Activated CD4-positive, alpha-beta T cell treated with anti-CD3 and anti-CD28 coated beads for 36 hours (primary cell): ENCODE measurements at regions not wholly inside any gene's neighbourhood (a gene's known extent, or its start where the extent isn't known, plus 50 kb on each side); places are given as distances from the start of the nearest gene placed in this dataset.
"Not testable (repeated sequence)": the region's sequence is repeated elsewhere in the genome, so short reads cannot be mapped to it uniquely, and the experiment has no call there.

Experiments
- ATAC-seq: fragments of 200-7000 bp; cut with Tn5 transposase; one replicate; pipeline ENCODE4 v1.10.0; 2021; ENCODE audit warnings: mild to moderate bottlenecking, moderate library complexity
- CTCF ChIA-PET: fragments of 350-600 bp; sonication (Branson Sonifier 250); formaldehyde crosslinking; loops from one replicate; lab custom pipeline; 2021; ENCODE audit warnings: antibody characterized with exemption; lab: Charles Lee
- POLR2A ChIA-PET: fragments of 350-600 bp; sonication (Branson Sonifier 250); formaldehyde crosslinking; loops from one replicate; lab custom pipeline; 2021; ENCODE audit warnings: antibody characterized with exemption, inconsistent platforms; lab: Charles Lee
- DNase-seq: peaks from one replicate; pipeline ENCODE4 v3.0.0-alpha.2; 2020
- H3K27ac Mint-ChIP-seq: one replicate; pipeline ENCODE4 v1.8.0; 2021; ENCODE audit warnings: mixed read lengths
- H3K27me3 Mint-ChIP-seq: one replicate; pipeline ENCODE4 v1.8.0; 2021; ENCODE audit warnings: mixed read lengths
- H3K36me3 Mint-ChIP-seq: one replicate; pipeline ENCODE4 v1.8.0; 2021; ENCODE audit warnings: low read depth, mixed read lengths
- H3K4me1 Mint-ChIP-seq: one replicate; pipeline ENCODE4 v1.8.0; 2021; ENCODE audit warnings: mixed read lengths
- H3K4me3 Mint-ChIP-seq: one replicate; pipeline ENCODE4 v1.8.0; 2021; ENCODE audit warnings: mild to moderate bottlenecking, moderate library complexity, mixed read lengths
- H3K9me3 Mint-ChIP-seq: one replicate; pipeline ENCODE4 v1.8.0; 2021; ENCODE audit warnings: low read depth, mixed read lengths
- intact Hi-C, 2 experiments: fragments of 100-400 bp; cut with DNase I in 1 of 2; cut with micrococcal nuclease in 1 of 2; formaldehyde crosslinking; loops; one replicate each; pipeline versions ENCODE4 v1.14.2 to v1.15.1; 2022 to 2024; cut with DNase I, micrococcal nuclease

GRCh38 chr17:15864472-15864871 lies 80.5 kb upstream of the ADORA2B start:
- H3K9me3 Mint-ChIP-seq, H3K36me3 Mint-ChIP-seq, H3K4me3 Mint-ChIP-seq, POLR2A ChIA-PET, H3K4me1 Mint-ChIP-seq, DNase-seq, CTCF ChIA-PET, intact Hi-C loops, H3K27ac Mint-ChIP-seq, H3K27me3 Mint-ChIP-seq, ATAC-seq: not testable (repeated sequence)

GRCh38 chr17:15866015-15866414 lies 78.9 kb upstream of the ADORA2B start:
- intact Hi-C loops, ATAC-seq, CTCF ChIA-PET: not testable (repeated sequence)

DNA sequence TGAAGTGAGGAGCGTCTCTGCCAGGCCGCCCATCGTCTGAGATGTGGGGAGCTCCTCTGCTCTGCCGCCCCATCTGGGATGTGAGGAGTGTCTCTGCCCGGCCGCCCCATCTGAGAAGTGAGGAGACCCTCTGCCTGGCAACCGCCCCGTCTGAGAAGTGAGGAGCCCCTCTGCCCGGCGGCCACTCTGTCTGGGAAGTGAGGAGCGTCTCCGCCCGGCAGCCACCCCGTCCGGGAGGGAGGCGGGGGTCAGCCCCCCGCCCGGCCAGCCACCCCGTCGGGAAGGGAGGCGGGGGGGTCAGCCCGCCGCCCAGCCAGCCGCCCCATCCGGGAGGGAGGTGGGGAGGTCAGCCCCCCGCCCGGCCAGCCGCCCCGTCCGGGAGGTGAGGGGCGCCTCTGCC lies 77.6 kb upstream of the ADORA2B start:
- H3K27me3 Mint-ChIP-seq, H3K4me3 Mint-ChIP-seq, H3K27ac Mint-ChIP-seq, POLR2A ChIA-PET, H3K4me1 Mint-ChIP-seq, DNase-seq, intact Hi-C loops, H3K36me3 Mint-ChIP-seq, ATAC-seq, CTCF ChIA-PET, H3K9me3 Mint-ChIP-seq: not testable (repeated sequence)

More at GRCh38 chr17:15866015-15866414, 78.9 kb upstream of the ADORA2B start:
- POLR2A ChIA-PET, H3K4me1 Mint-ChIP-seq, H3K4me3 Mint-ChIP-seq, H3K27me3 Mint-ChIP-seq, DNase-seq, H3K36me3 Mint-ChIP-seq, H3K9me3 Mint-ChIP-seq, H3K27ac Mint-ChIP-seq: not testable (repeated sequence)

GRCh38 chr17:15869868-15870267 lies 75.1 kb upstream of the ADORA2B start:
- POLR2A ChIA-PET, H3K27ac Mint-ChIP-seq, intact Hi-C loops, ATAC-seq, H3K4me1 Mint-ChIP-seq, DNase-seq, H3K4me3 Mint-ChIP-seq, CTCF ChIA-PET, H3K36me3 Mint-ChIP-seq, H3K9me3 Mint-ChIP-seq, H3K27me3 Mint-ChIP-seq: not testable (repeated sequence)

GRCh38 chr17:15872677-15873076 lies 72.3 kb upstream of the ADORA2B start:
- not testable (repeated sequence) for H3K36me3 Mint-ChIP-seq

DNA sequence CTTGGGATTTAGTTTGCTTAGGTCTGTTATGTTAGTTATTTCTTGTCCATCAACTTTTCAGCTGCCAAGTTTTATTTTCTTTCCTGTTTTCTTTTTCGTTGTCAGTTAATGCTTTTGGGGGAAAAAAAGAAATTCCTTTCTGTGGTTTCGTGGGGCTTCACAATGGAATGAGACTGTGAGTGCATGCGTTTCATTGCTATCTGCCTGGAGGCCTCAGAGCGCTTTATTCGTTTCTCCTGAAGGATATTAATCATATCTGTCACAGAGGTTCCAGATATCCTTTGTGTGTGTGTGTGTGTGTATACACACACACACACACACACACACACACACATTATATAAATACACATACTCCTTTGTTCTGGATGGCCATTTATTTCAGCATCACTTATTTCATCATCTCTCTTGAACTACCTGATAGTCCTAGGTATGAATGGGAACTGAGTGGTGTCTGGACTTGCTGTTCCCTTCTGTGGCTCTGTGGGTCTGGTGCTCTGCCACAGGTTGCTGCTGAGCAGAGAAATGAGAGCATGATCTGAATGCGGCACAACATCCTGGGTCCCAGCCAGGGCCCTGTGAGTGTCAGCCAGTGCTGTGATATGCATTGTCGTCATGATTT lies 66.9 kb upstream of the ADORA2B start:
- H3K4me3 Mint-ChIP-seq, POLR2A ChIA-PET, H3K4me1 Mint-ChIP-seq, CTCF ChIA-PET, intact Hi-C loops, ATAC-seq, H3K9me3 Mint-ChIP-seq, H3K36me3 Mint-ChIP-seq, DNase-seq, H3K27ac Mint-ChIP-seq, H3K27me3 Mint-ChIP-seq: not testable (repeated sequence)

More at GRCh38 chr17:15872677-15873076, 72.3 kb upstream of the ADORA2B start:
- ATAC-seq, H3K9me3 Mint-ChIP-seq, H3K27me3 Mint-ChIP-seq, DNase-seq, H3K27ac Mint-ChIP-seq, intact Hi-C loops, H3K4me1 Mint-ChIP-seq, H3K4me3 Mint-ChIP-seq, CTCF ChIA-PET, POLR2A ChIA-PET: not testable (repeated sequence)

- ChIA-PET CTCF (no interaction called here), POLR2A (no interaction called here)
- Mint-ChIP-seq H3K36me3 (no peaks in the 10 kb centered on the region), H3K4me1 (peaks cover 16% of the 10 kb centered on the region), H3K4me3 (no peak overlapping the region), H3K27ac (no peak overlapping the region), H3K27me3 (no peaks in the 10 kb centered on the region), H3K9me3 (no peaks in the 10 kb centered on the region)
- DNase-seq (no peak), ATAC-seq (no peak)
- intact Hi-C loops = no loop called here
Observed at GRCh38 chr17:15882058-15882720, 62.7 kb upstream of the ADORA2B start.

DNA sequence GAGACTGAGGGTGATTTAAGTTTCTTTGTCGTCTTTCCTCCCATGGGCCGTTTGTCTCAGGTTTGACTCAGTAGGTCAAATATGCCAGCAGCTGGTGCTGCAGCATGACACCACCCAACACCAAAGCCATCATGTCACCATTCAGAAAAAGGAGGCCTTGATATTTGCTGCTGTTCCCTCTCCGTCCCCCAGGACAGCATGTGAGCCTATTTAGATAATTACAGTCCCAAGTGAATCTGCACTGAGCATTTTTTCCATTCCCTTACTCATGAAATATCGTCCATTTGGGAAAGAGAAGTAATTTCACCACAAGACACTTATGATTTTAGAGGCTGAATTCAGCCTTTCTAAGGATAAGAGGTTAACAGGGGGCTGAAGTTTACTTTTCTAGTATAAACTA lies 62.2 kb upstream of the ADORA2B start:
- no peak for DNase-seq
- Mint-ChIP-seq H3K9me3 (no peaks in the 10 kb centered on the region), H3K27me3 (no peaks in the 10 kb centered on the region), H3K36me3 (no peaks in the 10 kb centered on the region), H3K4me1 (peaks cover 17% of the 10 kb centered on the region), H3K4me3 (no peak overlapping the region), H3K27ac (no peak overlapping the region)
- POLR2A ChIA-PET = no interaction called here
- CTCF ChIA-PET = no interaction called here
- no peak for ATAC-seq
- intact Hi-C loops = no loop called here

DNA sequence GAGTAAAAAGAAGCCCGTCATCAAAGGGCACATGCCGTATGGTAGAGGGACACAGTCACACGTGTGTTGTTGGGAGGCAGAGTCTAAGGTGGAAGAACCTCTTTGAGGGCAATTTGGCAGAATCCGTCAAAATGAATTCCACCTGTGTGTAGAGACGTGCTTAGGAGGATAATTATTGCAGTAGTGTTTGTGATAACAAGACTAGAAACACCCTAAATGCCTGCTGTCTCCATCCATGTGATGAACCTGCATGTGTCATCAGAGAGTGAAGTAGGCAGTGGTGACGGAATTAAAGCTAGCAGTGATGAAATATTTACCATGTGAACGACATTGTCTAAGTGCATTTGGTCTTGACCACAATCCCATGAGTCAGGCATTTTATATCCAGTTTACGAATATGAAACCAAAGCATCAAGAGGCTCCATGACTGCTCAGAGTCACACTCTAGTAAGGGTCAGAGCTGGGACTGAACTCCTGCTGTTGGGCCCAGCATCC lies 61.3 kb upstream of the ADORA2B start:
- no peaks in the 10 kb centered on the region for H3K27me3 Mint-ChIP-seq
- peak; percentile 51 for ATAC-seq
- no peaks in the 10 kb centered on the region for H3K9me3 Mint-ChIP-seq
- ChIA-PET POLR2A (no interaction called here), CTCF (no interaction called here)
- peaks cover 17% of the 10 kb centered on the region for H3K4me1 Mint-ChIP-seq
- H3K36me3 Mint-ChIP-seq = no peaks in the 10 kb centered on the region
- H3K4me3 Mint-ChIP-seq = no peak overlapping the region
- no peak for DNase-seq
- no peak overlapping the region for H3K27ac Mint-ChIP-seq
- intact Hi-C loops = no loop called here

DNA sequence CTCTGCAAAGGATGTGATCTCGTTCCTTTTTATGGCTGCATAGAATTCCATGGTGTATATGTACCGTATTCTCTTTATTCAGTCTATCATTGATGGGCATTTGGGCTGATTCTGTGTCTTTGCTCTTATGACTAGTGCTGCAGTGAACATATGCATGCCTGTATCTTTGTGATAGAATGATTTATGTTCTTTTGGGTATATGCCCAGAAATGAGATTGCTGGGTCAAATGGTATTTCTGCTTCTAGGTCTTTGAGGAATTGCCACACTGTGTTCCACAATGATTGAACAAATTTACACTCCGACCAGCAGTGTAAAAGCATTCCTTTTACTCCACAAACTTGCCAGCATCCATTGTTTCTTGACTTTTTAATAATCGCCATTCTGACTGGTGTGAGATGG lies 60.2 kb upstream of the ADORA2B start:
- DNase-seq (no peak), ATAC-seq (no peak)
- H3K36me3 Mint-ChIP-seq = no peaks in the 10 kb centered on the region
- no peak overlapping the region for H3K4me3 Mint-ChIP-seq
- CTCF ChIA-PET = no interaction called here
- H3K4me1 Mint-ChIP-seq = peaks cover 17% of the 10 kb centered on the region
- no peak overlapping the region for H3K27ac Mint-ChIP-seq
- no peaks in the 10 kb centered on the region for H3K9me3 Mint-ChIP-seq
- no peaks in the 10 kb centered on the region for H3K27me3 Mint-ChIP-seq
- POLR2A ChIA-PET = no interaction called here
- intact Hi-C loops = loop anchor here in 1 of 2 experiments (5.0 kb wide), 1 partner anchor 113 kb away; the partner anchor contains the start of genes TTC19 and ZSWIM7

DNA sequence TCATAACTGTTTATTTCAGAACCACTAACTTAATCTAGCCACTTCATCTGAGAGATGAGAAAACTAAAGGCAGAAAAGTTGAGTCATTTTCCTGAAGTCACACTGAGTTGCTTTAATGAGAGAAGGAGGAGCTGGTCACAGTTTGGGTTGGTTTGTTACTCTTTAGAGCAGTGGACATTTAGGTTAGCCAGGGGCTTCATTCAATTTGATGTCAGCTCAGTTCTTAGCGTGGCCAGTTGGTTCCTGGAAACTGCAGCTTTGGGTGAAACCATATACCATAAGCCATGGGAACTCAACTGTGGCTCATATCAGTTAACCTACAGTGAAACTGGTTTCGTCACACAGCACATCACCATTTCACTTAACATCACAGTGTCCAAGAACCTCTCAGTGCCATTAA lies 59.2 kb upstream of the ADORA2B start:
- Mint-ChIP-seq H3K9me3 (no peaks in the 10 kb centered on the region), H3K27ac (no peak overlapping the region), H3K4me3 (no peak overlapping the region), H3K36me3 (no peaks in the 10 kb centered on the region), H3K27me3 (no peaks in the 10 kb centered on the region), H3K4me1 (peaks cover 17% of the 10 kb centered on the region)
- intact Hi-C loops = loop anchor here in 1 of 2 experiments (5.0 kb wide), 1 partner anchor 112 kb away; the partner anchor contains the start of genes TTC19 and ZSWIM7
- DNase-seq (no peak), ATAC-seq (peak; percentile 68)
- POLR2A ChIA-PET = no interaction called here
- CTCF ChIA-PET = no interaction called here

GRCh38 chr17:15886221-15886620 lies 58.7 kb upstream of the ADORA2B start:
- ChIA-PET POLR2A (no interaction called here), CTCF (no interaction called here)
- DNase-seq (no peak), ATAC-seq (peak; percentile 27)
- Mint-ChIP-seq H3K4me1 (peaks cover 17% of the 10 kb centered on the region), H3K36me3 (no peaks in the 10 kb centered on the region), H3K4me3 (no peak overlapping the region), H3K27me3 (no peaks in the 10 kb centered on the region), H3K27ac (no peak overlapping the region), H3K9me3 (no peaks in the 10 kb centered on the region)
- intact Hi-C loops = loop anchor here in 1 of 2 experiments (5.0 kb wide), 1 partner anchor 111 kb away; the partner anchor contains the start of genes TTC19 and ZSWIM7
